ENCODE measurements at regions not wholly inside any gene's neighbourhood (a gene's known extent, or its start where the extent isn't known, plus 50 kb on each side); places are given as distances from the start of the nearest gene placed in this dataset.
A peak's percentile ranks its signal among the peaks of the same experiment; 100 is the strongest.

DNA sequence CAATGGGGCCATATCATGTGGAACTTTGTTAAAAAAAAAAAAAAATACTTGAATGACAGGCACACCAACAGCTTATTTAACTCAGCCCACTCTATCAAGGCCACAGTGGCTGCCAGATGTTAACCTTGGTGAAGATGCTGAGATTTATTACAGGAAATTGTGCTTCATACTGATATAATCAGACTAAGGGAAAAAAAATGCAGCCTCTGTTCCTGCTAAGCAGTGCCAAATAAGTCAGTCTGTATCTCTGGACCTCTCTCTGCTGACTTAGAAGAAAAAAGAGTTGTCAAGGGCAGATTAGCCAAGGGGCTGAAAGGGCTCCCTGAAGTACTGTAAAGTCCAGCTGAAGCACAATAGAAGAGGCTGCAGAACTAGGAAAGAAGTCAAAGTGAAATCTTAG is 677.7 kb upstream of the HTR2C start:
- TF ChIP-seq, protein P1, sequence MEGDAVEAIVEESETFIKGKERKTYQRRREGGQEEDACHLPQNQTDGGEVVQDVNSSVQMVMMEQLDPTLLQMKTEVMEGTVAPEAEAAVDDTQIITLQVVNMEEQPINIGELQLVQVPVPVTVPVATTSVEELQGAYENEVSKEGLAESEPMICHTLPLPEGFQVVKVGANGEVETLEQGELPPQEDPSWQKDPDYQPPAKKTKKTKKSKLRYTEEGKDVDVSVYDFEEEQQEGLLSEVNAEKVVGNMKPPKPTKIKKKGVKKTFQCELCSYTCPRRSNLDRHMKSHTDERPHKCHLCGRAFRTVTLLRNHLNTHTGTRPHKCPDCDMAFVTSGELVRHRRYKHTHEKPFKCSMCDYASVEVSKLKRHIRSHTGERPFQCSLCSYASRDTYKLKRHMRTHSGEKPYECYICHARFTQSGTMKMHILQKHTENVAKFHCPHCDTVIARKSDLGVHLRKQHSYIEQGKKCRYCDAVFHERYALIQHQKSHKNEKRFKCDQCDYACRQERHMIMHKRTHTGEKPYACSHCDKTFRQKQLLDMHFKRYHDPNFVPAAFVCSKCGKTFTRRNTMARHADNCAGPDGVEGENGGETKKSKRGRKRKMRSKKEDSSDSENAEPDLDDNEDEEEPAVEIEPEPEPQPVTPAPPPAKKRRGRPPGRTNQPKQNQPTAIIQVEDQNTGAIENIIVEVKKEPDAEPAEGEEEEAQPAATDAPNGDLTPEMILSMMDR (conservative IDR thresholded peaks at IDR 0.05; ENCODE audit: low read length) = no peak
- TF ChIP-seq EZH2phosphoT487 (IDR thresholded peaks at IDR 0.05; ENCODE audit: borderline replicate concordance) = no peak
- no peaks in the 10 kb centered on the region for H3K27me3 ChIP-seq (ENCODE audit: insufficient read depth, low read length, poor library complexity, severe bottlenecking)
- H3K9me2 ChIP-seq (replicated peaks; ENCODE audit: low read depth, low read length) = no peaks in the 10 kb centered on the region
- H3K36me3 ChIP-seq (ENCODE audit: insufficient read depth, low read length) = no peaks in the 10 kb centered on the region
- no peaks in the 10 kb centered on the region for H3K79me2 ChIP-seq (ENCODE audit: insufficient read depth, low read length)
- no peak overlapping the region for H2AFZ ChIP-seq (ENCODE audit: low read length)
- no peak overlapping the region for H3K9ac ChIP-seq (ENCODE audit: low read depth, low read length, poor library complexity, severe bottlenecking)
- peak overlapping the region; percentile 56 for H3K4me2 ChIP-seq (ENCODE audit: low read depth, low read length, poor library complexity, severe bottlenecking)
- H3K4me3 ChIP-seq (ENCODE audit: low read length, poor library complexity, severe bottlenecking) = no peak overlapping the region
- no peaks in the 10 kb centered on the region for H3F3A ChIP-seq (ENCODE audit: low read depth)
- H3K9me3 ChIP-seq (ENCODE audit: insufficient read depth, low read depth, low read length) = no peaks in the 10 kb centered on the region
- H4K20me1 ChIP-seq (ENCODE audit: insufficient read depth, low read length, poor library complexity, severe bottlenecking) = no peaks in the 10 kb centered on the region
- H3K4me1 ChIP-seq (ENCODE audit: insufficient read depth, low read length, poor library complexity, severe bottlenecking) = peaks cover 12% of the 10 kb centered on the region

DNA sequence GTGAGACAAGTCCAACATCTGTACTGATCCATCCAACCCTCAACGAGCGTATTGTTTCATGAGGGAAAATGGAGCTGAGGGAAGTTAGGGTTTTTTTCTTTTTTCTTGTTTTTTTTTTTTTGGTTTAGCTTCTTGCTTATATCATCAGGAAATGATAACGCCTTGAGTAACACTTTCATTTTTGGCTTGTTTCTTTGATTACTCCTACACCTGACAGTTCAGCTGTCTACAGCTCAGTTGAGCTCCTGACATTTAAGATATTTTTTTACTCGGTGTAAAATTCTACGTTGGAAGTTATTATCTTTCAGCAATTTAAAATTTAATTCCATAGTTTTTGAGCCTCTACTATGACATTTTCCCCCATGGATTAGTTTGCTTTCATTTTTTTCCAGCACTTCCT is 691.0 kb upstream of the HTR2C start:
- Histone ChIP-seq H2AFZ (ENCODE audit: low read length) (no peak overlapping the region), H3K79me2 (ENCODE audit: insufficient read depth, low read length) (no peaks in the 10 kb centered on the region), H3F3A (ENCODE audit: low read depth) (no peaks in the 10 kb centered on the region), H3K4me2 (ENCODE audit: low read depth, low read length, poor library complexity, severe bottlenecking) (no peak overlapping the region), H3K9ac (ENCODE audit: low read depth, low read length, poor library complexity, severe bottlenecking) (no peak overlapping the region), H3K9me3 (ENCODE audit: insufficient read depth, low read depth, low read length) (no peaks in the 10 kb centered on the region; the same call in 1 of the 2 replicates), H3K4me3 (ENCODE audit: low read length, poor library complexity, severe bottlenecking) (no peak overlapping the region), H3K36me3 (ENCODE audit: insufficient read depth, low read length) (no peaks in the 10 kb centered on the region), H3K4me1 (ENCODE audit: insufficient read depth, low read length, poor library complexity, severe bottlenecking) (no peaks in the 10 kb centered on the region), H3K27me3 (ENCODE audit: insufficient read depth, low read length, poor library complexity, severe bottlenecking) (no peaks in the 10 kb centered on the region), H4K20me1 (ENCODE audit: insufficient read depth, low read length, poor library complexity, severe bottlenecking) (no peaks in the 10 kb centered on the region), H3K9me2 (replicated peaks; ENCODE audit: low read depth, low read length) (no peaks in the 10 kb centered on the region)
- TF ChIP-seq EZH2phosphoT487 (IDR thresholded peaks at IDR 0.05; ENCODE audit: borderline replicate concordance) = no peak
- TF ChIP-seq, protein P1 (conservative IDR thresholded peaks at IDR 0.05; ENCODE audit: low read length) = no peak

DNA sequence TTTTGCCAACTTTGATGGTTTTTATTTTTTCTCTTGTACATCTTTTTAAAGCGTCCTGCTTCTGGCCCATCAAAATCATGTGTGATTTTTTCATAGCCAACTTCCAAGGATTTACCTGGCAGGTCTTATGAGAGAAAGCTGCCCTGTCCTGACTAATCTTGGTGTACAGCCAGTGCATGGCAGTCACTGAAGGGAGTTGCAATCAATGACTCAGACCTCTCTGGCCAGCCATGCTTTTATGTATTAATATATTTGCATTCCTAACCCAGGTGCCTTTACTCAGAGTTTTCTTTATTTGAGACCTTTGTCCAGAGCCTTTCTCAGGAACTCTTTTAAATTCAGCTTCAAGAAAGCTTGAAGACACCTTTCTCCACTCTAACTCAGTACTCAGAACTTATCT is 691.5 kb upstream of the HTR2C start:
- no peaks in the 10 kb centered on the region for H3K9me2 ChIP-seq (replicated peaks; ENCODE audit: low read depth, low read length)
- H3K4me3 ChIP-seq (ENCODE audit: low read length, poor library complexity, severe bottlenecking) = no peak overlapping the region
- no peaks in the 10 kb centered on the region for H3K36me3 ChIP-seq (ENCODE audit: insufficient read depth, low read length)
- no peaks in the 10 kb centered on the region for H3K27me3 ChIP-seq (ENCODE audit: insufficient read depth, low read length, poor library complexity, severe bottlenecking)
- H3K4me1 ChIP-seq (ENCODE audit: insufficient read depth, low read length, poor library complexity, severe bottlenecking) = no peaks in the 10 kb centered on the region
- H3K9ac ChIP-seq (ENCODE audit: low read depth, low read length, poor library complexity, severe bottlenecking) = no peak overlapping the region
- no peaks in the 10 kb centered on the region for H3K79me2 ChIP-seq (ENCODE audit: insufficient read depth, low read length)
- H3K4me2 ChIP-seq (ENCODE audit: low read depth, low read length, poor library complexity, severe bottlenecking) = no peak overlapping the region
- TF ChIP-seq, protein P1 (conservative IDR thresholded peaks at IDR 0.05; ENCODE audit: low read length) = no peak
- no peak for TF ChIP-seq EZH2phosphoT487 (IDR thresholded peaks at IDR 0.05; ENCODE audit: borderline replicate concordance)
- H3F3A ChIP-seq (ENCODE audit: low read depth) = no peaks in the 10 kb centered on the region
- H2AFZ ChIP-seq (ENCODE audit: low read length) = no peak overlapping the region
- H3K9me3 ChIP-seq (ENCODE audit: insufficient read depth, low read depth, low read length) = no peaks in the 10 kb centered on the region; the same call in 1 of the 2 replicates
- no peaks in the 10 kb centered on the region for H4K20me1 ChIP-seq (ENCODE audit: insufficient read depth, low read length, poor library complexity, severe bottlenecking)
